ENCODE measurements at regions not wholly inside any gene's neighbourhood (a gene's known extent, or its start where the extent isn't known, plus 50 kb on each side); places are given as distances from the start of the nearest gene placed in this dataset.

DNA sequence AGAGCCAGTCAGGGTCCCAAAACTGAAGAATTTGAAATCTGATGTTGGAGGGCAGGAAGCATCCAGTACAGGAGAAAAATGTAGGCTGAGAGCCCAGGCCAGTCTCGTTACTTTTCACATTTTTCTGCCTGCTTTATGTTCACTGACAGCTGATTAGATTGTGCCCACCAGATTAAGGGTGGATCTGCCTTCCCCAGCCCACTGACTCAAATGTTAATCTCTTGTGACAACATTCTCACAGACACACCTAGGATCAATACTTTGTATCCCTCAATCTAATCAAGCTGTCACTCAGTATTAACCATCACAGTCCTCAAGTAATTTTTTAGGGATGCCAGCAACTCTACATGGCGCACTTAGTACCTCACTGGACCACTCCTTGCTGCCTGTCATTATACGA, 1345.3 kb downstream of the FAM181B start (continued):
- no peak for TF ChIP-seq HDAC6 (IDR thresholded peaks at IDR 0.05; ENCODE audit: unreplicated experiment)
- no peak for TF ChIP-seq MEF2A (IDR thresholded peaks at IDR 0.05; ENCODE audit: insufficient read depth, low read depth, low read length)
- TF ChIP-seq ZNF622 (IDR thresholded peaks at IDR 0.05) = no peak
- TF ChIP-seq CHD4 (IDR thresholded peaks at IDR 0.05) = no peak

- Histone ChIP-seq H4K20me1 (ENCODE audit: control insufficient read depth, insufficient read depth) (no peaks in the 10 kb centered on the region), H3K9ac (ENCODE audit: control insufficient read depth, insufficient read depth, low read length) (no peak overlapping the region), H3K36me3 (ENCODE audit: control insufficient read depth in 2 of 2, insufficient read depth in 2 of 2, low read length in 1 of 2) (no peaks in the 10 kb centered on the region), H2AFZ (ENCODE audit: control insufficient read depth, low read depth, low read length) (no peak overlapping the region), H3K4me3 (no peak overlapping the region), H3K4me2 (ENCODE audit: control insufficient read depth, insufficient read depth) (no peak overlapping the region), H3K27me3 (replicated peaks in 1 of 2; ENCODE audit: control insufficient read depth in 2 of 2, insufficient read depth in 2 of 2, low read length in 1 of 2) (no peaks in the 10 kb centered on the region), H3K9me3 (replicated peaks; ENCODE audit: control insufficient read depth, insufficient read depth, low read length) (no peaks in the 10 kb centered on the region), H3K79me2 (ENCODE audit: control insufficient read depth, insufficient read depth, low read length) (no peaks in the 10 kb centered on the region), H3K4me1 (ENCODE audit: control insufficient read depth, insufficient read depth, low read length) (no peaks in the 10 kb centered on the region), H3K27ac (ENCODE audit: control insufficient read depth, insufficient read depth) (no peak overlapping the region)
- RAD21 ChIA-PET (ENCODE audit: unreplicated experiment) = no interaction called here
- WGBS (ENCODE audit: insufficient coverage, insufficient replicate concordance, low lambda C conversion rate, missing lambda C conversion rate) = 0% methylated on average over 1 of the region's 1 CpG
- SMC1A ChIA-PET (ENCODE audit: uncharacterized antibody, unreplicated experiment) = no interaction called here
- DNase-seq (ENCODE audit: low read depth, low spot score) (no peak), FAIRE-seq (no peak), ATAC-seq (no peak)
- no TSS peak for BruUV-seq (replicated peaks)
- in situ Hi-C loops (cut with MboI) = no loop called here
- CTCF ChIA-PET = no interaction called here
- no peak for TF ChIP-seq HCFC1 (IDR thresholded peaks at IDR 0.05; ENCODE audit: low read length)
- TF ChIP-seq YBX1 (IDR thresholded peaks at IDR 0.05) = no peak
- no peak for TF ChIP-seq ATF3 (IDR thresholded peaks at IDR 0.05; ENCODE audit: borderline replicate concordance, extremely low read depth, low read depth, low read length)
- TF ChIP-seq NR2C2 (IDR thresholded peaks at IDR 0.05; ENCODE audit: borderline replicate concordance, control insufficient read depth, insufficient read length, low read depth) = no peak
- TF ChIP-seq KLF5 (IDR thresholded peaks at IDR 0.05; ENCODE audit: partially characterized antibody) = no peak
- TF ChIP-seq, protein P1, sequence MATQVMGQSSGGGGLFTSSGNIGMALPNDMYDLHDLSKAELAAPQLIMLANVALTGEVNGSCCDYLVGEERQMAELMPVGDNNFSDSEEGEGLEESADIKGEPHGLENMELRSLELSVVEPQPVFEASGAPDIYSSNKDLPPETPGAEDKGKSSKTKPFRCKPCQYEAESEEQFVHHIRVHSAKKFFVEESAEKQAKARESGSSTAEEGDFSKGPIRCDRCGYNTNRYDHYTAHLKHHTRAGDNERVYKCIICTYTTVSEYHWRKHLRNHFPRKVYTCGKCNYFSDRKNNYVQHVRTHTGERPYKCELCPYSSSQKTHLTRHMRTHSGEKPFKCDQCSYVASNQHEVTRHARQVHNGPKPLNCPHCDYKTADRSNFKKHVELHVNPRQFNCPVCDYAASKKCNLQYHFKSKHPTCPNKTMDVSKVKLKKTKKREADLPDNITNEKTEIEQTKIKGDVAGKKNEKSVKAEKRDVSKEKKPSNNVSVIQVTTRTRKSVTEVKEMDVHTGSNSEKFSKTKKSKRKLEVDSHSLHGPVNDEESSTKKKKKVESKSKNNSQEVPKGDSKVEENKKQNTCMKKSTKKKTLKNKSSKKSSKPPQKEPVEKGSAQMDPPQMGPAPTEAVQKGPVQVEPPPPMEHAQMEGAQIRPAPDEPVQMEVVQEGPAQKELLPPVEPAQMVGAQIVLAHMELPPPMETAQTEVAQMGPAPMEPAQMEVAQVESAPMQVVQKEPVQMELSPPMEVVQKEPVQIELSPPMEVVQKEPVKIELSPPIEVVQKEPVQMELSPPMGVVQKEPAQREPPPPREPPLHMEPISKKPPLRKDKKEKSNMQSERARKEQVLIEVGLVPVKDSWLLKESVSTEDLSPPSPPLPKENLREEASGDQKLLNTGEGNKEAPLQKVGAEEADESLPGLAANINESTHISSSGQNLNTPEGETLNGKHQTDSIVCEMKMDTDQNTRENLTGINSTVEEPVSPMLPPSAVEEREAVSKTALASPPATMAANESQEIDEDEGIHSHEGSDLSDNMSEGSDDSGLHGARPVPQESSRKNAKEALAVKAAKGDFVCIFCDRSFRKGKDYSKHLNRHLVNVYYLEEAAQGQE (IDR thresholded peaks at IDR 0.05; ENCODE audit: low read depth, low read length) = no peak
- TF ChIP-seq, protein P2, sequence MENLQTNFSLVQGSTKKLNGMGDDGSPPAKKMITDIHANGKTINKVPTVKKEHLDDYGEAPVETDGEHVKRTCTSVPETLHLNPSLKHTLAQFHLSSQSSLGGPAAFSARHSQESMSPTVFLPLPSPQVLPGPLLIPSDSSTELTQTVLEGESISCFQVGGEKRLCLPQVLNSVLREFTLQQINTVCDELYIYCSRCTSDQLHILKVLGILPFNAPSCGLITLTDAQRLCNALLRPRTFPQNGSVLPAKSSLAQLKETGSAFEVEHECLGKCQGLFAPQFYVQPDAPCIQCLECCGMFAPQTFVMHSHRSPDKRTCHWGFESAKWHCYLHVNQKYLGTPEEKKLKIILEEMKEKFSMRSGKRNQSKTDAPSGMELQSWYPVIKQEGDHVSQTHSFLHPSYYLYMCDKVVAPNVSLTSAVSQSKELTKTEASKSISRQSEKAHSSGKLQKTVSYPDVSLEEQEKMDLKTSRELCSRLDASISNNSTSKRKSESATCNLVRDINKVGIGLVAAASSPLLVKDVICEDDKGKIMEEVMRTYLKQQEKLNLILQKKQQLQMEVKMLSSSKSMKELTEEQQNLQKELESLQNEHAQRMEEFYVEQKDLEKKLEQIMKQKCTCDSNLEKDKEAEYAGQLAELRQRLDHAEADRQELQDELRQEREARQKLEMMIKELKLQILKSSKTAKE (IDR thresholded peaks at IDR 0.05; ENCODE audit: low read depth, poor library complexity, severe bottlenecking) = no peak
- TF ChIP-seq FOXK2 (IDR thresholded peaks at IDR 0.05) = no peak
- no peak for TF ChIP-seq CBFB (IDR thresholded peaks at IDR 0.05; ENCODE audit: low read depth)
- intact Hi-C loops (cut with micrococcal nuclease; ENCODE audit: unreplicated experiment) = no loop called here
- POLR2A ChIA-PET = no interaction called here
These were observed 1353.3 kb downstream of the FAM181B start for GRCh38 chr11:81380395-81380794.
